PC-3 (cell line): ENCODE measurements at regions not wholly inside any gene's neighbourhood (a gene's known extent, or its start where the extent isn't known, plus 50 kb on each side); places are given as distances from the start of the nearest gene placed in this dataset.

Experiments used
- EZH2 ChIP-seq: fragments of 300-600 bp; sonication (generic); IDR thresholded peaks from one replicate; pipeline ENCODE4 v1.6.1; 2017; ENCODE audit warnings: antibody characterized with exemption, mild to moderate bottlenecking, low read length; ENCODE audit not compliant: unreplicated experiment
- TF ChIP-seq, protein P1 (sequence below): fragments of 300-600 bp; sonication (generic); conservative IDR thresholded peaks from 2 replicates; pipeline ENCODE4 v1.5.1; 2017; ENCODE audit warnings: antibody characterized with exemption, low read depth, mild to moderate bottlenecking, low read length

- TF ChIP-seq, protein P1, sequence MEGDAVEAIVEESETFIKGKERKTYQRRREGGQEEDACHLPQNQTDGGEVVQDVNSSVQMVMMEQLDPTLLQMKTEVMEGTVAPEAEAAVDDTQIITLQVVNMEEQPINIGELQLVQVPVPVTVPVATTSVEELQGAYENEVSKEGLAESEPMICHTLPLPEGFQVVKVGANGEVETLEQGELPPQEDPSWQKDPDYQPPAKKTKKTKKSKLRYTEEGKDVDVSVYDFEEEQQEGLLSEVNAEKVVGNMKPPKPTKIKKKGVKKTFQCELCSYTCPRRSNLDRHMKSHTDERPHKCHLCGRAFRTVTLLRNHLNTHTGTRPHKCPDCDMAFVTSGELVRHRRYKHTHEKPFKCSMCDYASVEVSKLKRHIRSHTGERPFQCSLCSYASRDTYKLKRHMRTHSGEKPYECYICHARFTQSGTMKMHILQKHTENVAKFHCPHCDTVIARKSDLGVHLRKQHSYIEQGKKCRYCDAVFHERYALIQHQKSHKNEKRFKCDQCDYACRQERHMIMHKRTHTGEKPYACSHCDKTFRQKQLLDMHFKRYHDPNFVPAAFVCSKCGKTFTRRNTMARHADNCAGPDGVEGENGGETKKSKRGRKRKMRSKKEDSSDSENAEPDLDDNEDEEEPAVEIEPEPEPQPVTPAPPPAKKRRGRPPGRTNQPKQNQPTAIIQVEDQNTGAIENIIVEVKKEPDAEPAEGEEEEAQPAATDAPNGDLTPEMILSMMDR: no peak
- TF ChIP-seq EZH2: no peak
Observed at GRCh38 chr20:4511776-4512175, 174.5 kb upstream of the PRNP start.
